Activated CD4-positive, alpha-beta memory T cell treated with anti-CD3 and anti-CD28 coated beads for 36 hours (primary cell): ENCODE measurements at regions not wholly inside any gene's neighbourhood (a gene's known extent, or its start where the extent isn't known, plus 50 kb on each side); places are given as distances from the start of the nearest gene placed in this dataset.

Source experiments
- CTCF ChIA-PET: fragments of 350-600 bp; sonication (Branson Sonifier 250); formaldehyde crosslinking; loops from one replicate; lab custom pipeline; 2021; ENCODE audit warnings: antibody characterized with exemption, inconsistent platforms; lab: Charles Lee
- POLR2A ChIA-PET: fragments of 350-600 bp; sonication (Branson Sonifier 250); formaldehyde crosslinking; loops from one replicate; lab custom pipeline; 2021; ENCODE audit warnings: antibody characterized with exemption; lab: Charles Lee
- DNase-seq: peaks from one replicate; pipeline ENCODE4 v3.0.0-alpha.2; 2020
- H3K27ac Mint-ChIP-seq: one replicate; pipeline ENCODE4 v1.8.0; 2021; ENCODE audit warnings: mixed read lengths
- H3K27me3 Mint-ChIP-seq: one replicate; pipeline ENCODE4 v1.8.0; 2021; ENCODE audit warnings: mixed read lengths
- H3K36me3 Mint-ChIP-seq: one replicate; pipeline ENCODE4 v1.8.0; 2021; ENCODE audit warnings: mixed read lengths
- H3K4me1 Mint-ChIP-seq: one replicate; pipeline ENCODE4 v1.8.0; 2021; ENCODE audit warnings: low read depth, mixed read lengths
- H3K4me3 Mint-ChIP-seq: one replicate; pipeline ENCODE4 v1.8.0; 2021; ENCODE audit warnings: mild to moderate bottlenecking, mixed read lengths
- H3K9me3 Mint-ChIP-seq: one replicate; pipeline ENCODE4 v1.8.0; 2021; ENCODE audit warnings: mixed read lengths
- intact Hi-C: fragments of 100-400 bp; cut with micrococcal nuclease; formaldehyde crosslinking; loops from one replicate; pipeline ENCODE4 v1.15.1; 2023

DNA sequence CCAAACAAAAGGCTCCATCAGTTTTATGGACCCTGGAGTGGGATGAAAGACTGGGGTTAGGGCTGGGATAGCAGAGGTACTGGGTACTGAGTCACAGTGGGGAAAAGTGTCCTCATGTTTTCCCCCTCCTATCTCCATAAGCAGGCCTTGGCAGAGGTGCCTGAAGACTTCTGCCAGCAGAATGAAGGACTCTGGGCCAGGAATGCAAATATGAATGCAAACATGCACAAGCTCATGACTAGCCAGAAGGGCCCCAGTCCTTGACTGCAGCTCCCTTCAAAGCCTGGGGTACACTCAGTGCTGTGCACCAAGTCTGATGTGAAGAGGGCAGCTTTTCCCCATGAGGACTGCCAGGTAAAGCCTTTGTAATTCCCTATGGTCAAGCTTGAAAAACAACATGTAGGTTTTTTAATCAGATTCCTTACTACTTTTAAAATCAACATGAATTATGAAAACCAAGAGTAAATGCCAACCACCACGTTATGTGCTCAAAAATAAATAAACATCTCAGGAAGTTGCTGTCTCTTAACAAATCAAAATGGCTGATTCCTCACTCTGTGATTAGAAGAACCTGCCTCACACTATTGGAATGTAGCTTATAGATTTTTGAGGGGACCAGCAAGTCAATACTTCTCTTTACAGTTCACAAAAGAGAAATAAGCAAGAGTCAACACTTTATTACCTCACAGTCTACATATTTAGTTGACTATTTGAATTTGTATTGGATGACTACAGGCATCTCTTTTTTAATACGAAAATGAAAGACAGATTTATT is 1512.0 kb downstream of the ARAP2 start:
- Mint-ChIP-seq H3K27ac (no peak overlapping the region), H3K4me1 (no peaks in the 10 kb centered on the region), H3K27me3 (no peaks in the 10 kb centered on the region), H3K4me3 (no peak overlapping the region), H3K9me3 (peaks cover 9% of the 10 kb centered on the region), H3K36me3 (no peaks in the 10 kb centered on the region)
- ChIA-PET CTCF (no interaction called here), POLR2A (no interaction called here)
- DNase-seq, result no peak
- intact Hi-C loops, result no loop called here

DNA sequence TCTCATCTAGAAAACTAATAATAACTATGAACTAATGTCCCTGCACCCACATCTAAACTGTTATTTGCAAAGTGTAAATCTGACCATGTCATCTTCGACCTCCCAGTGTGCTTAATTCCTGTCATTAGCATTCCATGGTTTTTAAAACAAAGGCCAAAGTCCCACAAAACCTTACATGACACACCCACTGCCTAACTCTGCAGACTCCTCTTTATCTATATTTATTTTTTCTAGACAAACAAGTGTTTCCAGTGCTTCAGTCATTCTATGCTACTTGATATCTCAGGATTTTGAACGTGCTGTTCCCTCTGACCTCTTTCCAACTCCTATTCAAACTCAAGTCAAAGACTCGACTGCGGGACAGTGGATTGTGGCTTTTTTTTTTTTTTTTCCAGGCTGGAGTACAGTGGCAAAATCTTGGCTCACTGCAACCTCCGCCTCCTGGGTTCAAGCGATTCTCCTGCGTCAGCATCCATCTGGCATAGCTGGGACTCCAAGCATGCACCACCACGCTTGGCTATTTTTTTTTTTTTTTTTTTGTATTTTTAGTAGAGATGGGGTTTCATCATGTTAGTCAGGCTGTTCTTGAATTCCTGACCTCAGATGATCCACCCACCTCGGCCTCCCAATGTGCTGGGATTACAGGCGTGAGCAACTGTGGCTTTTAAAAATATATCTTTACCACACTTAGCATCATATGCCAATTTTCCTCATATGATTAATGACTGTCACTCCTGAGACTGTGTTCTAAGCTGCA is 1511.0 kb downstream of the ARAP2 start:
- ChIA-PET CTCF (no interaction called here), POLR2A (no interaction called here)
- H3K4me1 Mint-ChIP-seq, result no peaks in the 10 kb centered on the region
- no peak for DNase-seq
- no peaks in the 10 kb centered on the region for H3K36me3 Mint-ChIP-seq
- intact Hi-C loops, result no loop called here
- H3K4me3 Mint-ChIP-seq, result no peak overlapping the region
- peaks cover 6% of the 10 kb centered on the region for H3K9me3 Mint-ChIP-seq
- H3K27ac Mint-ChIP-seq, result no peak overlapping the region
- H3K27me3 Mint-ChIP-seq, result no peaks in the 10 kb centered on the region

DNA sequence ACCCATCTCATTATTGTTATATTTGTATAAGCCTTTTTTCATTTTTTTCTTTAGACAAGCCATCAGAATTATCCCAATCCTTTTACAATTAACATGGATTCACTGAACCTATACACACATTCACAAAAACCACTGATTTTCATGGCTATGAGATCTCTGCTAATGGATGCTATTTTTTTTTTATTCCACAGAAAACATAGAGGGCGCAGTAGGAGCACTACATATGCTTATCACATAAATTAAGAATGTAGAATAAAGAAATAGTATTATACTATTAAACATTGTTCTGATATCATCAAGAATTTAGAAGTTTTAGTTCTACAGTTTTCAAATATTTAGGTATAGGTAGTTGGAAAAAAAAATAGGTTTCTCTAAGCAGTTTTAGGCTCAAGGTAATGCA is 1477.4 kb downstream of the ARAP2 start:
- Mint-ChIP-seq H3K27me3 (no peaks in the 10 kb centered on the region), H3K4me3 (no peak overlapping the region), H3K4me1 (no peaks in the 10 kb centered on the region), H3K9me3 (peaks cover 2% of the 10 kb centered on the region), H3K27ac (no peak overlapping the region), H3K36me3 (no peaks in the 10 kb centered on the region)
- ChIA-PET POLR2A (no interaction called here), CTCF (no interaction called here)
- no peak for DNase-seq
- intact Hi-C loops, result no loop called here

DNA sequence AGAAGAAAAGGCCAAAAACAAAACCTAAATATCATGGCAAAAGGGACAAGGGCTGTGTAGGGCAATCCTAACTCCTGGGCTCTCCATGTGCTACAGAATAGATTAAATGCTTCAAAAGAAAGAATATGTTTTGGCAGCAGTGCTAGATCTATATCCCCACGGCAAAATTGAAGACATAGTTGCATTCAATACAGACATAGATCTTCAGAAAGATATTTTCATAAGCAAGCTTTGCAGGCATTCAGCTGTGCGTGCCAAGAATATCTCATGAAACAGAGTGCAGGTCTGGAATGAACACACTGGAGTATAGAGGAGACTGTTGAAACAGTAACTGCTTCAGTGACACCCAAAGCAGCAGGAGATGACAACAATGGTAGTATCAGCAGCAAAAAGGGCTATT is 1476.9 kb downstream of the ARAP2 start:
- Mint-ChIP-seq H3K27me3 (no peaks in the 10 kb centered on the region), H3K27ac (no peak overlapping the region), H3K4me1 (no peaks in the 10 kb centered on the region), H3K36me3 (no peaks in the 10 kb centered on the region), H3K4me3 (no peak overlapping the region), H3K9me3 (peaks cover 2% of the 10 kb centered on the region)
- ChIA-PET CTCF (no interaction called here), POLR2A (no interaction called here)
- DNase-seq, result no peak
- intact Hi-C loops, result no loop called here

DNA sequence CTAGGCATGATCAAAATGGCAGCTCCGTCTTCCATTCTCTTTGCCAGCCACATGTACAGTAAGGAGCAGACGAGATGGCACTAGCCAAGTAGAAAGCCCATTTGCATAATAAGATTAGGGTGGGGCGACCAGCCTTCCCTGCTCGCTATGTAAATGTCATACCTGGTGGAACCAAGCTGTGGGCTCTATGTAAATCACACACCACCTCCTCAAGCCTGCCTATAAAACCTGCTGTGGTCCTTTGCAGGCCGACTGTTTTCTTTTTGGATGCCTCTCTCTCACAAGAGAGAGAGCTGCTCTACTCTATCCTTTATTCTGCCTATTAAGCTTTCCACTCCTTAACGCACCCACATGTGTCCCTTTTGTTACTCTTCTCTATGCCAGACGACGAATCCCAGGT is 1472.7 kb downstream of the ARAP2 start:
- ChIA-PET CTCF (no interaction called here), POLR2A (no interaction called here)
- Mint-ChIP-seq H3K36me3 (no peaks in the 10 kb centered on the region), H3K27me3 (no peaks in the 10 kb centered on the region), H3K4me1 (no peaks in the 10 kb centered on the region), H3K9me3 (peaks cover 7% of the 10 kb centered on the region), H3K4me3 (no peak overlapping the region), H3K27ac (no peak overlapping the region)
- intact Hi-C loops, result no loop called here
- no peak for DNase-seq

DNA sequence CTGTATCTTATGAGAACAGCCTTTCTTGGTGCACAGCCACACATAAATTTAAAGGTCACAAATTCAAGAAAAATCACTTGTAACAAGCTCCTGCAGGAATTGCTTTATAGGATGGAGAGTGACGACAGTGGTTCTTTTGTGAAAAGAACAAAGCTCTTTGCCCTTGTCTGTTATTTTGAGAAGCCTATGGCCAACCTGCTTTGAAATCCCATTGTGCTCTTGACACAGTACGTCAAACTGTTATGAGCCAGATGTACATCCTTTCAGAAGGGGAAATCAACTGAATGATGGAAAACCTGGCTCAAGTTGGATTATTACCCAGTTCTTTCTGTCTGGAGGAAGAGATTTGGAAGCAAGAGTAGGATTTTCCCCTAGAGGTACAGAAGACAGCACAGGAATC is 1454.2 kb downstream of the ARAP2 start:
- ChIA-PET POLR2A (no interaction called here), CTCF (no interaction called here)
- H3K27me3 Mint-ChIP-seq, result no peaks in the 10 kb centered on the region
- H3K36me3 Mint-ChIP-seq, result no peaks in the 10 kb centered on the region
- no peak overlapping the region for H3K27ac Mint-ChIP-seq
- no peak overlapping the region for H3K4me3 Mint-ChIP-seq
- intact Hi-C loops, result no loop called here
- no peak for DNase-seq
- H3K4me1 Mint-ChIP-seq, result no peaks in the 10 kb centered on the region
- peaks cover 11% of the 10 kb centered on the region for H3K9me3 Mint-ChIP-seq

DNA sequence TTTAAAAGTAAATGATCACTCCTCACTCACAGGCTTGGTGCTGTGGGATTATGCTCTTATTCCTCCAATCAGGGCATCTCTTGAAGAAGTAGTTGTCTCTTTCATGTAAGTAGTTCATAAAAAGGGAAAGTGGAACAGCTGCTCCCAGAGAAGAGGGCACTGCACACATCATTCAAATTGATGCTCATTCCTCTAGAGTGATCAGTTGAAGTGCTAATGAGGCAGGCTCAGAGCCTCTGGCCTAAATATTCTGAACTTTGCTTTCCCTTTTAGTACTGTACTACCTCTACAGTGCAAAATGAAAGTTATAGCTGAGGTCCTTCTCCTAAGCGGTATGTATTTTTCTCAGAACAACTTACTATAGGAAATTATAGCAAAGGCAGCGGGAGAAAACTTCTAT is 1453.1 kb downstream of the ARAP2 start:
- peaks cover 17% of the 10 kb centered on the region for H3K9me3 Mint-ChIP-seq
- no peak overlapping the region for H3K4me3 Mint-ChIP-seq
- DNase-seq, result no peak
- POLR2A ChIA-PET, result no interaction called here
- intact Hi-C loops, result no loop called here
- no peak overlapping the region for H3K27ac Mint-ChIP-seq
- H3K27me3 Mint-ChIP-seq, result no peaks in the 10 kb centered on the region
- no peaks in the 10 kb centered on the region for H3K36me3 Mint-ChIP-seq
- CTCF ChIA-PET, result no interaction called here
- no peaks in the 10 kb centered on the region for H3K4me1 Mint-ChIP-seq

DNA sequence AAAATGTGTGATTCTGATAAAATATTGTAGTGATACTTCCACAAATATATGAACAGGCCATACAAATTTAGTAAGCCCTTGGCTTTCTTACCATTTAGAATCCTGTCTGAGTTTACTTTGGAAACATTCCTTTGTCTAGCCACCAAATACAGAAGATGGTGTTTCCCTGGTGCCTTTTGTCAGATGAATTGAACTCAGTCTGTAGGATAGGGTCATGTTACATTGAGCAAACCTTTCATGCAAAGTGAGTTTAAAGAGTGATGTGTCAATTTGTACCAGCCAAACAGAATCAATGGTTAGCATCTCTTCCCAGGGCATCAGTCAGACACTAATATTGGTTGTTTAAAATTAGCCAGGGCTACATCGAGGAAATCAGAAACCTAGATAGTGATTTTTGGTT is 1443.4 kb downstream of the ARAP2 start:
- Mint-ChIP-seq H3K27me3 (no peaks in the 10 kb centered on the region), H3K27ac (no peak overlapping the region), H3K36me3 (no peaks in the 10 kb centered on the region), H3K9me3 (peaks cover 18% of the 10 kb centered on the region), H3K4me3 (no peak overlapping the region), H3K4me1 (no peaks in the 10 kb centered on the region)
- POLR2A ChIA-PET, result no interaction called here
- CTCF ChIA-PET, result no interaction called here
- no peak for DNase-seq
- intact Hi-C loops, result no loop called here

DNA sequence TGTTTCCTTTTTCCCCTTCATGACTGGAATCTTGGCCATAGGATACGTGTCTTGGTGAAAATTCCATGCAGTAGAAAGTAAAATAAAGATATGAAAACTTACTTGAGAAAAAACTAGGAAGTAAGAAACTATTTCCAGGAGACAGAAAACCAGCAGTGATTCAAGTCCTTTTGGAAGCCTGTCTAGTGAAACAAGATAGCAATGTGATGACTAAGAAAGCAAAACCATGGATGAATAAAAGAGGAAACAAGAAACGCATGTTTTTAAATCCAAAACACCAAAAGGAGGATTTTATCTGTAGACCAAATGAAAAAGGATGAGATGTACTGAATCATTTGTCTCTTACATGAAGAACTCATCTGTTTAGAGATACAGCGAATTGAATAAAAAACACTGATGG is 1430.0 kb downstream of the ARAP2 start:
- Mint-ChIP-seq H3K4me3 (no peak overlapping the region), H3K36me3 (no peaks in the 10 kb centered on the region), H3K27ac (no peak overlapping the region), H3K27me3 (no peaks in the 10 kb centered on the region), H3K9me3 (peaks cover 18% of the 10 kb centered on the region), H3K4me1 (no peaks in the 10 kb centered on the region)
- intact Hi-C loops, result no loop called here
- ChIA-PET POLR2A (no interaction called here), CTCF (no interaction called here)
- DNase-seq, result no peak

DNA sequence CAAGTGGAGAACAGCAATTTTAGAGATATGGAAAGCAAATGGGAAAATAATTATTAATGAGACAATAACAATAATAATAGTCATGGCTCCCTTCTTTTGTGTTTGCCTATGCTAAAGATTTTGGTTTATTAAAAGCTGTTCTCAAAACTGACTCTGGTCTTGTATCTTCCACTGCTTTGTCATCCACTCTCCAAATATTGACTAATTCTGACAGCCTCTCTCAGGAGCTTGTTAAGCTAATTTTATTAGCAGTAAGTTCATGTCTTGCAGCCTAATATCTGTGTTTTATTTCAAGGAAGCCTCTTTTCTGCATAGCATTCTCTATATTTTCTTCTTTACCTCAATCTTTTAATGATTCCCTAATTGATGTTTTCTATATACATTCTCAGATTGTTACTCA is 1419.8 kb downstream of the ARAP2 start:
- Mint-ChIP-seq H3K4me3 (no peak overlapping the region), H3K27me3 (no peaks in the 10 kb centered on the region), H3K4me1 (no peaks in the 10 kb centered on the region), H3K27ac (no peak overlapping the region), H3K36me3 (no peaks in the 10 kb centered on the region), H3K9me3 (peaks cover 12% of the 10 kb centered on the region)
- CTCF ChIA-PET, result no interaction called here
- intact Hi-C loops, result no loop called here
- no peak for DNase-seq
- POLR2A ChIA-PET, result no interaction called here

DNA sequence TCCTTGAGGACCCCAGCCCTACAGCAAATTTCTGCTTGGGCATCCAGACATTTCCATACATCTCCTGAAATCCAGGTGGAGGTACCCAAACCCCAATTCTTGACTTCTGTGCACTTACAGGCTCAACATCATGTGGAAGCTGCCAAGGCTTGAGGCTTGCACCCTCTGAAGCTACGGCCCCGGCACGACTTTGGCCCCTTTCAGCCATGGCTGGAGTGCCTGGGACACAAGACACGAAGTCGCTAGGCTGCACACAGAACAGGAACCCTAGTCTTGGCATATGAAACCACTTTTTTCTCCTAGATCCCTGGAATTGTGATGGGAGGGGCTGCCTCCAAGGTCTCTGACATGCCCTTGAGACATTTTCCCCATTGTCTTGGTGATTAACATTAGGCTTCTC is 1417.7 kb downstream of the ARAP2 start:
- Mint-ChIP-seq H3K4me3 (no peak overlapping the region), H3K36me3 (no peaks in the 10 kb centered on the region)
- CTCF ChIA-PET, result no interaction called here

DNA sequence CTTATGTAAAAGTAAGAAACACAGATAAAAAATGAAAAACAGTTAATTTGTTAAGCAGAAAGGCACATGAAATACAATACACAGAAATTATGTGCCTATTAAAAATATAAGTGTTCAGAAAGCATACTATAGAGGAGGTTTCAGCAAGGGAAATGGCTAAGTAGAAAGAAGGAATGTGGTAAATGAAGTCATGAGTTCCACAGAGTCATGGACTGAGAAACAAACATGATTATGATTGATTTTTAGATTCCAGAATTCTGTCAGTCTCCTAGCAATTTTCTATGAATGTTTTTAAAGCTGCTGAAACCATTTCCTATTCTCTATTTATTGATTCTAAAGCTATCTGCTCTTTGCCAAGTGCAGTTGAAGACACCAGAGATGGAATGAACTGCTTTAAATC is 1398.4 kb downstream of the ARAP2 start:
- CTCF ChIA-PET, result no interaction called here
- Mint-ChIP-seq H3K27ac (no peak overlapping the region), H3K9me3 (peaks cover 2% of the 10 kb centered on the region), H3K4me1 (no peaks in the 10 kb centered on the region), H3K4me3 (no peak overlapping the region), H3K27me3 (no peaks in the 10 kb centered on the region), H3K36me3 (no peaks in the 10 kb centered on the region)
- POLR2A ChIA-PET, result no interaction called here
- DNase-seq, result no peak
- intact Hi-C loops, result no loop called here

More for the DNA sequence above, 1417.7 kb downstream of the ARAP2 start:
- Mint-ChIP-seq H3K27ac (no peak overlapping the region), H3K27me3 (no peaks in the 10 kb centered on the region), H3K4me1 (no peaks in the 10 kb centered on the region), H3K9me3 (peaks cover 10% of the 10 kb centered on the region)
- POLR2A ChIA-PET, result no interaction called here
- no peak for DNase-seq
- intact Hi-C loops, result no loop called here

DNA sequence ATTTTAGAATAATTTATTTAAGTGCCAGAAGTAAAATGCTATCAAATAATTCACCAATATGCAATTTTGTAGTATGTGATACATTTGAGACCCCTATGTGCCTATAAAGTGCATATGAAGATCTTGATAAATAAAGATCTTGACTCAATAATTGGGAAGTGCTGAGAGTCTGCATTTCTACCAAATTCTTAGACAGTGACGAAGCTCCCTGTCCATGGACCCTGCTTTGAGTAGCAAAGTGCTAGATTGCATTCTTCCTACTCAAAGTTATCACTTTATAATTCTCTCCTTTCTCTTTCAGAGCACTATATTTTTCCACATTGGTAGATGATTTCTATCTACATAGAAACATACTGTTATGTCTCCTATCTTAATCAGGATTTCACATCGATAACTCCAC is 1393.9 kb downstream of the ARAP2 start:
- Mint-ChIP-seq H3K4me3 (no peak overlapping the region), H3K9me3 (peaks cover 2% of the 10 kb centered on the region), H3K4me1 (no peaks in the 10 kb centered on the region), H3K27ac (no peak overlapping the region), H3K27me3 (no peaks in the 10 kb centered on the region), H3K36me3 (no peaks in the 10 kb centered on the region)
- CTCF ChIA-PET, result no interaction called here
- DNase-seq, result no peak
- intact Hi-C loops, result no loop called here
- POLR2A ChIA-PET, result no interaction called here
